CD14-positive monocyte (primary cell): ENCODE measurements at regions not wholly inside any gene's neighbourhood (a gene's known extent, or its start where the extent isn't known, plus 50 kb on each side); places are given as distances from the start of the nearest gene placed in this dataset.

ENCODE experiments used
- DNase-seq, 3 donors: peaks; one replicate each; pipeline ENCODE4 v3.0.0-alpha.2; 2011 to 2022
- H2AFZ ChIP-seq: 2 replicates; pipeline ENCODE4 v1.6.0; 2012; ENCODE audit warnings: mild to moderate bottlenecking, low read depth, low read length, inconsistent platforms; ENCODE audit not compliant: insufficient read depth, poor library complexity, severe bottlenecking
- H3K27ac ChIP-seq, 2 donors: 1 replicate in 1 of 2; 2 replicates in 1 of 2; pipeline ENCODE4 v1.5.1; 2012 to 2013; ENCODE audit warnings: low read length in 2 of 2, control low read depth in 1 of 2, inconsistent platforms in 1 of 2, low read depth in 1 of 2, mild to moderate bottlenecking in 1 of 2
- H3K27me3 ChIP-seq, 2 donors: one replicate each; pipeline versions ENCODE4 v1.6.0 to v1.6.1; 2011 to 2013; ENCODE audit warnings: low read length in 2 of 2; ENCODE audit not compliant: control insufficient read depth in 2 of 2, insufficient read depth in 2 of 2
- H3K36me3 ChIP-seq, 2 donors: replicated peaks in 1 of 2; 1 replicate in 1 of 2; 2 replicates in 1 of 2; pipeline versions ENCODE4 v1.5.1 to v1.6.1; 2012 to 2013; ENCODE audit warnings: low read length in 2 of 2, control low read depth in 1 of 2, inconsistent platforms in 1 of 2, mild to moderate bottlenecking in 1 of 2; ENCODE audit not compliant: insufficient read depth in 2 of 2, control insufficient read depth in 1 of 2
- H3K4me1 ChIP-seq, 2 donors: 1 replicate in 1 of 2; 2 replicates in 1 of 2; pipeline versions ENCODE4 v1.5.1 to v1.6.1; 2012 to 2013; ENCODE audit warnings: low read length in 2 of 2, control low read depth in 1 of 2, inconsistent platforms in 1 of 2, mild to moderate bottlenecking in 1 of 2, moderate library complexity in 1 of 2; ENCODE audit not compliant: insufficient read depth in 2 of 2, control insufficient read depth in 1 of 2
- H3K4me2 ChIP-seq: replicated peaks from 2 replicates; pipeline ENCODE3; 2012; ENCODE audit warnings: low read length, moderate library complexity, mild to moderate bottlenecking; ENCODE audit not compliant: poor library complexity, severe bottlenecking; ENCODE audit errors: extremely low read depth
- H3K4me3 ChIP-seq, 3 experiments: fragments of 200-600 bp in 1 of 3; sonication (generic) in 1 of 3; replicated peaks in 1 of 3; 1 replicate in 2 of 3; 2 replicates in 1 of 3; pipeline ENCODE4 v1.5.1; 2011 to 2013; ENCODE audit warnings: low read length in 3 of 3, mild to moderate bottlenecking in 3 of 3, control low read depth in 2 of 3, low read depth in 2 of 3, inconsistent platforms in 1 of 3, moderate library complexity in 1 of 3
- H3K79me2 ChIP-seq: 2 replicates; pipeline ENCODE4 v1.6.0; 2012; ENCODE audit warnings: mild to moderate bottlenecking, control low read depth, inconsistent platforms, low read length, moderate library complexity; ENCODE audit not compliant: insufficient read depth
- H3K9ac ChIP-seq: 2 replicates; pipeline ENCODE4 v1.6.0; 2017; ENCODE audit warnings: low read length, mild to moderate bottlenecking; ENCODE audit not compliant: insufficient read depth, poor library complexity, severe bottlenecking
- H3K9me3 ChIP-seq, 2 donors: replicated peaks in 1 of 2; 1 replicate in 1 of 2; 2 replicates in 1 of 2; pipeline versions ENCODE4 v1.5.1 to v1.6.1; 2012 to 2013; ENCODE audit warnings: low read length in 2 of 2, control low read depth in 1 of 2; ENCODE audit not compliant: control insufficient read depth in 1 of 2, insufficient read depth in 1 of 2
- H4K20me1 ChIP-seq: 2 replicates; pipeline ENCODE4 v1.6.0; 2012; ENCODE audit warnings: mild to moderate bottlenecking, low read length, control low read depth, moderate library complexity; ENCODE audit not compliant: insufficient read depth
- H3K27ac Mint-ChIP-seq, 7 donors: one replicate each; pipeline ENCODE4 v1.8.0; 2020; ENCODE audit warnings: mild to moderate bottlenecking in 7 of 7, mixed read lengths in 7 of 7, moderate library complexity in 6 of 7, inconsistent platforms in 2 of 7
- H3K27me3 Mint-ChIP-seq, 3 donors: one replicate each; pipeline ENCODE4 v1.8.0; 2021 to 2022; ENCODE audit warnings: low read depth in 3 of 3, mild to moderate bottlenecking in 3 of 3, mixed read lengths in 3 of 3, moderate library complexity in 3 of 3, inconsistent platforms in 1 of 3
- H3K36me3 Mint-ChIP-seq, 2 donors: one replicate each; pipeline ENCODE4 v1.8.0; 2020; ENCODE audit warnings: mixed read lengths in 2 of 2, inconsistent platforms in 1 of 2, mild to moderate bottlenecking in 1 of 2
- H3K4me1 Mint-ChIP-seq: one replicate; pipeline ENCODE4 v1.8.0; 2020; ENCODE audit warnings: mild to moderate bottlenecking, mixed read lengths
- H3K4me3 Mint-ChIP-seq, 2 donors: one replicate each; pipeline ENCODE4 v1.8.0; 2020; ENCODE audit warnings: mild to moderate bottlenecking in 2 of 2, mixed read lengths in 2 of 2, moderate library complexity in 1 of 2
- H3K9me3 Mint-ChIP-seq, 7 donors: one replicate each; pipeline ENCODE4 v1.8.0; 2020 to 2022; ENCODE audit warnings: mixed read lengths in 7 of 7, mild to moderate bottlenecking in 6 of 7, moderate library complexity in 6 of 7, inconsistent platforms in 2 of 7
- WGBS: methylation state at CpG from one replicate; pipeline ENCODE4 v1.1.5; 2013; ENCODE audit warnings: missing lambda C conversion rate; ENCODE audit not compliant: insufficient coverage; 5-methylcytosine and 5-hydroxymethylcytosine counted together
- intact Hi-C, 2 donors: fragments of 100-400 bp; cut with micrococcal nuclease; formaldehyde crosslinking; loops; one replicate each; pipeline versions ENCODE4 v1.15.0 to v1.15.1; 2023
- TF ChIP-seq, protein P1 (sequence below): fragments of 200-600 bp; IDR thresholded peaks from one replicate; pipeline ENCODE4 v1.8.0; 2022; ENCODE audit warnings: antibody characterized with exemption, mild to moderate bottlenecking

DNA sequence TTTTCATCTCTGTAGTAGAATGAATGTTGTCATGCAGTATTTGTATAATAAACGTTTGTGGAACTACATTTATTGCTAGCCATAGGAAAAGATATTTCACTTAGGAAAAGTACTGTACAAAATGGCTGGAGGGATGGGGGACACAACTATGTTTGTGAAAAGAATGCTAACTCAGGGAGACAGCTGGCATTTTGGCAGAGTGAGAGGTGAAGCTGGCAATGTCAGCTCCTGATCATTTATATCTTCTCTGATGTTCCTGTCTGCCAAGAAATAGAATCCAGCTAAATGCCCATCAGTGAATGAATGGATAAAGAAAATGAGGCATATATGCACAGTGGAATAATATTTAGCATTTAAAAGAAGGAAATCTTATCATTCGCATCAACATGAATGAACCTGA, 313.0 kb upstream of the IRAK1BP1 start:
- Histone ChIP-seq H3K9me3 (peaks cover 19 to 20% of the 10 kb centered on the region in 2 donors), H3K4me1 (no peaks in the 10 kb centered on the region), H3K36me3 (no peaks in the 10 kb centered on the region), H3K79me2 (no peaks in the 10 kb centered on the region), H3K4me2 (no peak overlapping the region), H4K20me1 (no peaks in the 10 kb centered on the region), H3K9ac (no peak overlapping the region), H3K4me3 (no peak overlapping the region), H2AFZ (no peak overlapping the region), H3K27me3 (no peaks in the 10 kb centered on the region), H3K27ac (no peak overlapping the region)
- 67% methylated on average over 1 of the region's 2 CpGs for WGBS
- peaks cover 0 to 1% (median 0%) of the 10 kb centered on the region in 3 donors for H3K27me3 Mint-ChIP-seq
- H3K36me3 Mint-ChIP-seq, result no peaks in the 10 kb centered on the region
- DNase-seq, result no peak
- H3K4me1 Mint-ChIP-seq, result no peaks in the 10 kb centered on the region
- no peak overlapping the region for H3K4me3 Mint-ChIP-seq
- peaks cover 11 to 23% (median 20%) of the 10 kb centered on the region in 7 donors for H3K9me3 Mint-ChIP-seq
- no peak overlapping the region for H3K27ac Mint-ChIP-seq
- intact Hi-C loops, result no loop called here
- TF ChIP-seq, protein P1, sequence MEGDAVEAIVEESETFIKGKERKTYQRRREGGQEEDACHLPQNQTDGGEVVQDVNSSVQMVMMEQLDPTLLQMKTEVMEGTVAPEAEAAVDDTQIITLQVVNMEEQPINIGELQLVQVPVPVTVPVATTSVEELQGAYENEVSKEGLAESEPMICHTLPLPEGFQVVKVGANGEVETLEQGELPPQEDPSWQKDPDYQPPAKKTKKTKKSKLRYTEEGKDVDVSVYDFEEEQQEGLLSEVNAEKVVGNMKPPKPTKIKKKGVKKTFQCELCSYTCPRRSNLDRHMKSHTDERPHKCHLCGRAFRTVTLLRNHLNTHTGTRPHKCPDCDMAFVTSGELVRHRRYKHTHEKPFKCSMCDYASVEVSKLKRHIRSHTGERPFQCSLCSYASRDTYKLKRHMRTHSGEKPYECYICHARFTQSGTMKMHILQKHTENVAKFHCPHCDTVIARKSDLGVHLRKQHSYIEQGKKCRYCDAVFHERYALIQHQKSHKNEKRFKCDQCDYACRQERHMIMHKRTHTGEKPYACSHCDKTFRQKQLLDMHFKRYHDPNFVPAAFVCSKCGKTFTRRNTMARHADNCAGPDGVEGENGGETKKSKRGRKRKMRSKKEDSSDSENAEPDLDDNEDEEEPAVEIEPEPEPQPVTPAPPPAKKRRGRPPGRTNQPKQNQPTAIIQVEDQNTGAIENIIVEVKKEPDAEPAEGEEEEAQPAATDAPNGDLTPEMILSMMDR, result no peak

DNA sequence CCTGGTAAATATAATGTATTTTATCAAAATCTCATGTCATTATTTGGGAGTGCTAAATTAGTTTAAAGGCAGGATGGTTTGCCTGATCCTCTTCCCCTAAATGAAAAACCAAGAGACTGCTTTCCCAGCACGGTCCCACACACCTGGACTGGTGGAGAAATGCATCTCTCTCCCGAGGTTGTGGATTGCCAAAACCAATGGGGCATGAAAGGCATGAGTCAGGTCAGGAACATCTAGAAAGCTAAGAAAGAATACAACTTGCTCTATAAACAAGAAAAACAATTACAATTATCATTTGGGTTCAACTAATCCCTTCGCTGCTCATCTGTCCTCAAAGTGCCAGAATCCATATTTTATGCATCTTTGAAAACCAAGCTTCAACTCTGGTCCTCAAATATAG, 308.3 kb upstream of the IRAK1BP1 start:
- H3K4me3 ChIP-seq, result no peak overlapping the region
- peaks cover 16 to 19% of the 10 kb centered on the region in 2 donors for H3K9me3 ChIP-seq
- WGBS, result no CpG with 5 or more reads among the region's 3 CpGs
- H3K9me3 Mint-ChIP-seq, result peaks cover 11 to 21% (median 15%) of the 10 kb centered on the region in 7 donors
- DNase-seq, result no peak
- H3K4me1 ChIP-seq, result no peaks in the 10 kb centered on the region
- no peaks in the 10 kb centered on the region for H3K36me3 ChIP-seq
- intact Hi-C loops, result no loop called here
- TF ChIP-seq, protein P1, result no peak
- H3K79me2 ChIP-seq, result no peaks in the 10 kb centered on the region
- no peaks in the 10 kb centered on the region for H3K27me3 ChIP-seq
- H3K27ac ChIP-seq, result no peak overlapping the region
- no peak overlapping the region for H3K4me3 Mint-ChIP-seq
- no peak overlapping the region for H2AFZ ChIP-seq
- no peaks in the 10 kb centered on the region for H4K20me1 ChIP-seq
- H3K36me3 Mint-ChIP-seq, result no peaks in the 10 kb centered on the region
- no peak overlapping the region for H3K27ac Mint-ChIP-seq
- H3K4me1 Mint-ChIP-seq, result no peaks in the 10 kb centered on the region
- peaks cover 0 to 1% (median 0%) of the 10 kb centered on the region in 3 donors for H3K27me3 Mint-ChIP-seq
- no peak overlapping the region for H3K9ac ChIP-seq
- H3K4me2 ChIP-seq, result no peak overlapping the region
